Mesothelial cell of epicardium (in vitro differentiated cells): ENCODE measurements at regions not wholly inside any gene's neighbourhood (a gene's known extent, or its start where the extent isn't known, plus 50 kb on each side); places are given as distances from the start of the nearest gene placed in this dataset.

Experiments
- DNase-seq, 2 experiments: peaks; one replicate each; pipeline ENCODE4 v3.0.0; 2021; ENCODE audit warnings: low spot score in 2 of 2; ENCODE audit not compliant: unreplicated experiment in 2 of 2
- H3K27ac Mint-ChIP-seq: 2 replicates; pipeline ENCODE4 v1.8.0; 2021; ENCODE audit warnings: mixed read lengths
- H3K27me3 Mint-ChIP-seq: 2 replicates; pipeline ENCODE4 v1.8.0; 2021; ENCODE audit warnings: low read depth, mixed read lengths
- H3K36me3 Mint-ChIP-seq: 2 replicates; pipeline ENCODE4 v1.8.0; 2021; ENCODE audit warnings: mixed read lengths
- H3K4me1 Mint-ChIP-seq: 2 replicates; pipeline ENCODE4 v1.8.0; 2021; ENCODE audit warnings: mixed read lengths
- H3K4me3 Mint-ChIP-seq: 2 replicates; pipeline ENCODE4 v1.8.0; 2021; ENCODE audit warnings: mild to moderate bottlenecking, moderate library complexity, mixed read lengths
- H3K9me3 Mint-ChIP-seq: 2 replicates; pipeline ENCODE4 v1.8.0; 2021; ENCODE audit warnings: mixed read lengths
- CTCF ChIP-seq: fragments of 200-600 bp; sonication (generic); IDR thresholded peaks from one replicate; pipeline ENCODE4 v1.5.0; 2021; ENCODE audit warnings: antibody characterized with exemption; ENCODE audit not compliant: unreplicated experiment

- TF ChIP-seq CTCF: no peak
- Mint-ChIP-seq H3K4me1 (peaks cover 13% of the 10 kb centered on the region), H3K9me3 (peaks cover 22% of the 10 kb centered on the region), H3K4me3 (no peak overlapping the region), H3K27me3 (no peaks in the 10 kb centered on the region), H3K27ac (peak overlapping the region; percentile 83), H3K36me3 (no peaks in the 10 kb centered on the region)
- no peak for DNase-seq
These were observed 222.6 kb upstream of the PCDH18 start for GRCh38 chr4:137754652-137755471.

- DNase-seq: no peak
- H3K27me3 Mint-ChIP-seq: no peaks in the 10 kb centered on the region
- H3K9me3 Mint-ChIP-seq: peaks cover 28% of the 10 kb centered on the region
- no peak for TF ChIP-seq CTCF
- H3K4me1 Mint-ChIP-seq: peaks cover 9% of the 10 kb centered on the region
- no peaks in the 10 kb centered on the region for H3K36me3 Mint-ChIP-seq
- H3K4me3 Mint-ChIP-seq: no peak overlapping the region
- H3K27ac Mint-ChIP-seq: peak overlapping the region; percentile 64
These were observed 217.2 kb upstream of the PCDH18 start for GRCh38 chr4:137749466-137749865.

GRCh38 chr4:137748616-137749015 lies 216.3 kb upstream of the PCDH18 start:
- no peaks in the 10 kb centered on the region for H3K27me3 Mint-ChIP-seq
- no peak overlapping the region for H3K4me3 Mint-ChIP-seq
- H3K27ac Mint-ChIP-seq: no peak overlapping the region
- no peak for DNase-seq
- H3K4me1 Mint-ChIP-seq: peaks cover 9% of the 10 kb centered on the region
- H3K36me3 Mint-ChIP-seq: no peaks in the 10 kb centered on the region
- peaks cover 28% of the 10 kb centered on the region for H3K9me3 Mint-ChIP-seq
- no peak for TF ChIP-seq CTCF

- H3K27ac Mint-ChIP-seq: peak overlapping the region; percentile 79
- H3K27me3 Mint-ChIP-seq: no peaks in the 10 kb centered on the region
- DNase-seq: no peak
- peaks cover 17% of the 10 kb centered on the region for H3K4me1 Mint-ChIP-seq
- no peaks in the 10 kb centered on the region for H3K9me3 Mint-ChIP-seq
- no peak for TF ChIP-seq CTCF
- no peaks in the 10 kb centered on the region for H3K36me3 Mint-ChIP-seq
- no peak overlapping the region for H3K4me3 Mint-ChIP-seq
These were observed 207.8 kb upstream of the PCDH18 start for GRCh38 chr4:137740141-137740540.

GRCh38 chr4:137739391-137739790 lies 207.1 kb upstream of the PCDH18 start:
- H3K4me3 Mint-ChIP-seq: no peak overlapping the region
- peaks cover 17% of the 10 kb centered on the region for H3K4me1 Mint-ChIP-seq
- H3K27me3 Mint-ChIP-seq: no peaks in the 10 kb centered on the region
- peak overlapping the region; percentile 71 for H3K27ac Mint-ChIP-seq
- no peak for DNase-seq
- TF ChIP-seq CTCF: no peak
- H3K9me3 Mint-ChIP-seq: peaks cover 4% of the 10 kb centered on the region
- no peaks in the 10 kb centered on the region for H3K36me3 Mint-ChIP-seq
